ENCODE measurements at regions not wholly inside any gene's neighbourhood (a gene's known extent, or its start where the extent isn't known, plus 50 kb on each side); places are given as distances from the start of the nearest gene placed in this dataset.

DNA sequence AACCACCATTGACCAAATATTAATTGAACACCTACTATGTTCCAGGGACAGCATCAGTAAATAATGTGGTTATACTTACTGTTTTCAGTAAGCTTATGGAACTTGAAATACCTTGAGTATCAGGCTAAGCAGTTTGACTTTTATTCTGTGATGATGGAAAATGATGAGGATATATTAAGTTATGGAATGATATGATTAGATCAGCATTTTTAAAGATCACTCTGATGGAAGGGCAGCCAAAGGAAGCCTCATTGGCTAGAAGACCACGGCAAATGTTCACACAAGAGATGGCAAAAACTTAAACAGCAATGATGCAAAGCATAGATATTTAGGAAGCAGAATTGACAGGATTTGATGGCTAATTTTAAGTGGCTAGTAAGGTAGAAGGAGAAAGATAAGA, 266.9 kb upstream of the DPP10 start:
- POLR2A ChIA-PET, result no interaction called here
- H3K4me1 ChIP-seq, result no peaks in the 10 kb centered on the region
- DNase-seq (ENCODE audit: low read depth in 1 of 2, low spot score in 1 of 2) (no peak), ATAC-seq (no peak), FAIRE-seq (no peak)
- CTCF ChIA-PET, result interaction anchor here (0.6 to 0.7 kb wide), 2 partner anchors 37 to 1154 kb away, joined by 3 to 4 read pairs; no protein-coding TSS in a partner anchor
- TF ChIP-seq MAFK (IDR thresholded peaks at IDR 0.05; ENCODE audit: partially characterized antibody), result peak; percentile 75
- TF ChIP-seq JUN (IDR thresholded peaks at IDR 0.05), result no peak
- WGBS (ENCODE audit: missing lambda C conversion rate), result 0% methylated on average over 1 of the region's 1 CpG
- no peak overlapping the region for H3K4me3 ChIP-seq
- no peaks in the 10 kb centered on the region for H3K9me3 ChIP-seq
- H3K4me2 ChIP-seq, result no peak overlapping the region
- no peak overlapping the region for H3K27ac ChIP-seq

DNA sequence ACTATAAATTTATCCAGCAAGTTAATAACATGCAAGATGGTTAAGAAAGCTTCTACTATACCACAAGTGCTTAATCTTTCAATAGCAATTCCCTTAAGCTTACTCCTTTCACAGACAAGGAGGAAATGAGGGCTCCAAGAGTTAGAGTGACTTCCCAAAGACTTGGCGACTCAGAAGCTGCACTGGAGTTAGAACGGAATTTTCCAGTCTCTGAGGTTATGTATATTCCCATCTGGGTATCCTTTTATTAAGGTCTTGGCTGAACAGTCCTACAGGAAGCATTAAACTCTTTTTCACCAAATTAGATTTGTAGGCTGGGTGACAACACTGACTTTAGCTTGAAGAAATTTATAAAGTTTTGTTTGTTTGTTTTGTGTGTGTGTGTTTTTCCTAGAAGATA, 256.9 kb upstream of the DPP10 start:
- 3% methylated on average over 2 of the region's 2 CpGs for WGBS (ENCODE audit: missing lambda C conversion rate)
- FAIRE-seq, result no peak
- no peak for ATAC-seq
- no peak for DNase-seq (ENCODE audit: low read depth in 1 of 2, low spot score in 1 of 2)
- Histone ChIP-seq H3K4me1 (no peaks in the 10 kb centered on the region), H3K9me3 (no peaks in the 10 kb centered on the region), H3K4me2 (no peak overlapping the region), H3K4me3 (no peak overlapping the region), H3K27ac (no peak overlapping the region)
- POLR2A ChIA-PET, result no interaction called here
- no peak for TF ChIP-seq HOXA7 (CRISPR knock-in tag; IDR thresholded peaks at IDR 0.05)
- TF ChIP-seq MAFK (IDR thresholded peaks at IDR 0.05; ENCODE audit: partially characterized antibody), result no peak
- TF ChIP-seq BHLHE40 (IDR thresholded peaks at IDR 0.05; ENCODE audit: low read depth, low read length), result no peak
- TF ChIP-seq ESRRA (IDR thresholded peaks at IDR 0.05; ENCODE audit: borderline replicate concordance, low read length), result no peak
- no peak for TF ChIP-seq KDM1A (IDR thresholded peaks at IDR 0.05; ENCODE audit: low read depth)
- TF ChIP-seq CHD4 (IDR thresholded peaks at IDR 0.05; ENCODE audit: borderline replicate concordance), result no peak
- TF ChIP-seq, protein P1, sequence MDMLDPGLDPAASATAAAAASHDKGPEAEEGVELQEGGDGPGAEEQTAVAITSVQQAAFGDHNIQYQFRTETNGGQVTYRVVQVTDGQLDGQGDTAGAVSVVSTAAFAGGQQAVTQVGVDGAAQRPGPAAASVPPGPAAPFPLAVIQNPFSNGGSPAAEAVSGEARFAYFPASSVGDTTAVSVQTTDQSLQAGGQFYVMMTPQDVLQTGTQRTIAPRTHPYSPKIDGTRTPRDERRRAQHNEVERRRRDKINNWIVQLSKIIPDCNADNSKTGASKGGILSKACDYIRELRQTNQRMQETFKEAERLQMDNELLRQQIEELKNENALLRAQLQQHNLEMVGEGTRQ (IDR thresholded peaks at IDR 0.05), result no peak
- TF ChIP-seq JUNB (IDR thresholded peaks at IDR 0.05), result no peak
- TF ChIP-seq NFE2L2 (conservative IDR thresholded peaks at IDR 0.05; ENCODE audit: low read length), result no peak
- CTCF ChIA-PET, result no interaction called here

DNA sequence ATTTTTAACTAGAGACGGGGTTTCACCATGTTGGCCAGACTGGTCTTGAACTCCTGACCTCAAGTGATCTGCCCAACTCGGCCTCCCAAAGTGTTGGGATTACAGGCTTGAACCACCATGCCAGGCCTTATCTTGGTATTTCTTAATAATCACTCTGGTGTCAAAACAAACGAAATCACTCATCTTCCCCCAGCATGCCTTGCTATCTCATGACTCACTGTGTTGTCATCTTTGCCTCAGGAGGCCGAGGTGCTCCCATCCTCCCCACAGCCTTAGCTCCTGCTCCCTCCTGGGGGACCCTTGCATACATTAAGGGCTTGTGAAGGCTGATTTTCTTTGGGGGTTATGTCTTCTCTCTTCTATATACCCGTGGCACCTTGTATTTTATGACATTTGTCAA, 250.1 kb upstream of the DPP10 start:
- DNase-seq (ENCODE audit: low read depth in 1 of 2, low spot score in 1 of 2), result peak in 1 of 2 experiments; percentile 13
- POLR2A ChIA-PET, result no interaction called here
- H3K27ac ChIP-seq, result no peak overlapping the region
- H3K4me2 ChIP-seq, result no peak overlapping the region
- H3K4me1 ChIP-seq, result no peaks in the 10 kb centered on the region
- no peak for ATAC-seq
- no peaks in the 10 kb centered on the region for H3K9me3 ChIP-seq
- 18% methylated on average over 5 of the region's 5 CpGs for WGBS (ENCODE audit: missing lambda C conversion rate)
- TF ChIP-seq TP53 (CRISPR knock-in tag; IDR thresholded peaks at IDR 0.05) (no peak), FOSL2 (IDR thresholded peaks at IDR 0.05) (no peak), FOSL2 (CRISPR knock-in tag; IDR thresholded peaks at IDR 0.05) (peak; percentile 23; the same call in 1 of the 2 replicates), POLR2AphosphoS2 (conservative IDR thresholded peaks at IDR 0.05; ENCODE audit: low read length) (no peak), ZFP36 (IDR thresholded peaks at IDR 0.05; ENCODE audit: borderline replicate concordance, partially characterized antibody) (no peak)
- TF ChIP-seq, protein P2, sequence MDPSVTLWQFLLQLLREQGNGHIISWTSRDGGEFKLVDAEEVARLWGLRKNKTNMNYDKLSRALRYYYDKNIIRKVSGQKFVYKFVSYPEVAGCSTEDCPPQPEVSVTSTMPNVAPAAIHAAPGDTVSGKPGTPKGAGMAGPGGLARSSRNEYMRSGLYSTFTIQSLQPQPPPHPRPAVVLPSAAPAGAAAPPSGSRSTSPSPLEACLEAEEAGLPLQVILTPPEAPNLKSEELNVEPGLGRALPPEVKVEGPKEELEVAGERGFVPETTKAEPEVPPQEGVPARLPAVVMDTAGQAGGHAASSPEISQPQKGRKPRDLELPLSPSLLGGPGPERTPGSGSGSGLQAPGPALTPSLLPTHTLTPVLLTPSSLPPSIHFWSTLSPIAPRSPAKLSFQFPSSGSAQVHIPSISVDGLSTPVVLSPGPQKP (IDR thresholded peaks at IDR 0.05; ENCODE audit: low read depth, low read length), result no peak
- CTCF ChIA-PET, result interaction anchor here (2.4 kb wide), 1 partner anchor 11 kb away, joined by 5 read pairs; no protein-coding TSS in a partner anchor
- FAIRE-seq, result no peak
- H3K4me3 ChIP-seq, result no peak overlapping the region

DNA sequence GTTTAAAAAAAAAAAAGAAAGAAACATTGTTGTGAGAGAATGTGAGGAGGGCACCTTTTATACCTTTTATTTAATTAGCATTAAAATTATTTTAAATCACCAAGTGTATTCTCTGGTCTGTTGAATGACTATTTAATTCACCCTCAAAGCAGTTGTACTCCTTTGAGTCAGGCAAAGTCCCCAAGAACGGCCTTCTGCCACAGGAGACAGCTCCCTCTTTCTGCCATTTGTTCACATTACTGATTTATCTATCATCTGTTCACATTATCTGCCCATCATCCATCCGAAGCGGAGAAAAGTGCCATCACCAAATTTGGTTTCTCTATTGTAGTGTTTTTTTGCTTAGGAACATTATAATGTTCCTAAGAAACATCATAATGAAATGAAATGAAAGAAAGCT, 240.7 kb upstream of the DPP10 start:
- FAIRE-seq, result no peak
- no peaks in the 10 kb centered on the region for H3K9me3 ChIP-seq
- no peak overlapping the region for H3K27ac ChIP-seq
- H3K4me2 ChIP-seq, result no peak overlapping the region
- POLR2A ChIA-PET, result no interaction called here
- CTCF ChIA-PET, result interaction anchor here (1.2 kb wide), 1 partner anchor 25 kb away, joined by 3 read pairs; no protein-coding TSS in a partner anchor
- no peak for DNase-seq (ENCODE audit: low read depth in 1 of 2, low spot score in 1 of 2)
- H3K4me1 ChIP-seq, result no peaks in the 10 kb centered on the region
- WGBS (ENCODE audit: missing lambda C conversion rate), result 31% methylated on average over 3 of the region's 3 CpGs
- no peak overlapping the region for H3K4me3 ChIP-seq
- no peak for ATAC-seq
- TF ChIP-seq RAD21 (conservative IDR thresholded peaks at IDR 0.05 in 1 of 2, IDR thresholded peaks at IDR 0.05 in 1 of 2) (peak in 1 of 2 experiments; percentile 10; a peak in 1 of 5 replicates), GATA3 (IDR thresholded peaks at IDR 0.05; ENCODE audit: borderline replicate concordance) (no peak)

Measured in A549 (cell line).